Skeletal muscle satellite cell (primary cell): ENCODE measurements at regions not wholly inside any gene's neighbourhood (a gene's known extent, or its start where the extent isn't known, plus 50 kb on each side); places are given as distances from the start of the nearest gene placed in this dataset.
"Not testable (repeated sequence)": the region's sequence is repeated elsewhere in the genome, so short reads cannot be mapped to it uniquely, and the experiment has no call there.

ENCODE experiments used
- H3K27me3 ChIP-seq: 2 replicates; pipeline ENCODE4 v1.7.0; 2013; ENCODE audit warnings: low read length; ENCODE audit not compliant: control insufficient read depth, insufficient read depth
- H3K36me3 ChIP-seq: 2 replicates; pipeline ENCODE4 v1.7.0; 2013; ENCODE audit warnings: mild to moderate bottlenecking, control low read depth, low read length; ENCODE audit not compliant: insufficient read depth
- H3K4me1 ChIP-seq: 2 replicates; pipeline ENCODE4 v1.7.0; 2013; ENCODE audit warnings: low read length; ENCODE audit not compliant: control insufficient read depth, insufficient read depth
- H3K4me2 ChIP-seq: 2 replicates; pipeline ENCODE4 v1.7.0; 2013; ENCODE audit warnings: mild to moderate bottlenecking, low read length
- H3K4me3 ChIP-seq: 2 replicates; pipeline ENCODE4 v1.7.0; 2013; ENCODE audit warnings: low read length
- H3K9ac ChIP-seq: 2 replicates; pipeline ENCODE4 v1.7.0; 2013; ENCODE audit warnings: mild to moderate bottlenecking, low read depth, low read length, moderate library complexity
- H3K9me3 ChIP-seq: replicated peaks from 2 replicates; pipeline ENCODE4 v1.7.0; 2013; ENCODE audit warnings: mild to moderate bottlenecking, control low read depth, low read length

- peak overlapping the region; percentile 59 for H3K4me3 ChIP-seq
- H3K9me3 ChIP-seq, H3K4me1 ChIP-seq, H3K27me3 ChIP-seq, H3K36me3 ChIP-seq, H3K9ac ChIP-seq: not testable (repeated sequence)
- peak overlapping the region; percentile 80 for H3K4me2 ChIP-seq
Measured at GRCh38 chr7:32729335-32729675, 162.3 kb downstream of the KBTBD2 start.

DNA sequence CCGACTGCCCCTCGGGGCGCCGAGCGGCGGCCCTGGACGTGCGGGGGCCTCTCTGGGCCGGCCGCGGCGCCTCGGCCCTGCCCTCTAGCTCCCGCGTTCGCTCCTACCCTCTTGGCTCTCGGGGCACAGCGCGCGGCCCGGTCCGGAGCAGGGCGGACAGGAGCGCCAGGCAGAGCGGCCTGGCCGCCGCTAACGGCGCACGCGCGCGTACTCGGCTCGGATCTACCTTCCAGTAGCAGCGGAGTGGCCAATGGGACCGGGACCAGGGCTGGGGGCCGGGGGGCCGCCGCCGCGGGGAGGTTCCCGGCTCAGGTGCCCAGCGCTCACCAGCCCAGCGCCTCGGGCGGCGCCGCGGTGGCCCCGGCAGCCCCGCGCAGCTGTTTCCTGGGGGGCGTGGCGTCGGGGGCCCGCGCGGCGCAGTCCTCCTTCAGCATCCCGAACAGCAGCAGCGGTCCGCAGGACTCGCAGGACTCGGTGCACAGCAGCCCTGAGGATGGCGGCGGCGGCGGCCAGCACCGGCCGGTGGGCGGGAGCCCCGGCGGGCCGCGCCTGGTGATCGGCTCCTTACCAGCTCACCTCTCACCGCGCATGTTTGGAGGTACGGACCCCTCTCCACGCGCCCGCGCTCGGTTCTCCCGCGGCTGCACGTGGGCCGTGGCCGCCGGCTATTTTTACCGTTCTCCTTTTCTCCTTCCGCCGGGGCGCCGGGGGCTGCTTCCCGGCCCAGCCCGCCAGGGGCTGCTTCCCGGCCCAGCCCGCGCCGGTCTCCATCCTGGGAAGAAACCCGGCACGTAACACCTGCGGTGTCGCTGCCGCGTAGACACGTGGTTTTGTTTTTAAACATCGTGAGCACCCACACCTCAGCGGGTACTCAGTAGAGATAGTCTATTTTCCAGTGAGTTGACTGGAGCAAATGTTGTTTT is 162.9 kb downstream of the KBTBD2 start:
- H3K9me3 ChIP-seq, H3K4me1 ChIP-seq, H3K27me3 ChIP-seq, H3K36me3 ChIP-seq: not testable (repeated sequence)
- Histone ChIP-seq H3K4me2 (peak overlapping the region; percentile 80), H3K9ac (peak overlapping the region; percentile 84), H3K4me3 (peak overlapping the region; percentile 87)

- Histone ChIP-seq H3K4me2 (peak overlapping the region; percentile 80), H3K9ac (peak overlapping the region; percentile 84), H3K4me3 (peak overlapping the region; percentile 87)
- H3K9me3 ChIP-seq, H3K4me1 ChIP-seq, H3K36me3 ChIP-seq, H3K27me3 ChIP-seq: not testable (repeated sequence)
Measured at GRCh38 chr7:32727483-32728411, 163.8 kb downstream of the KBTBD2 start.

DNA sequence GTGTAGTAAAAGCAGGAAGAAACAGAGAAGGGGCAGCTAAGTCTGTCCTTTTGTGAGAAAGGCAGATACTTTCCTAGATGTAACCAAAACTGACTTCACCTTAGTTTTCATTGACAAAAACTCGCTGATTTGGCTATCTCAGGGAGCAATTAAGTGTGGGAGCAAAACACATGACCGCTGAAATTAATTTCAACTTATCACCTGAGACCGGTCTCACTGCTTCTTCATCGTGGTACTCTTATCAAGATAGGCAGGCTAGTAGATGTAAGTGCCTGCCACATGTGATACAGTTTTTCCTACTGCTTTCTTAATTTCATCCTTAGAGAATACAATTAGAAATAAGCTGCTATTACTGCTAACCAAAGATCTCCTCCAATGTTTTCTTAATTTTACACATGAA is 168.7 kb downstream of the KBTBD2 start:
- H3K27me3 ChIP-seq, H3K36me3 ChIP-seq, H3K4me1 ChIP-seq, H3K9me3 ChIP-seq, H3K4me3 ChIP-seq, H3K9ac ChIP-seq, H3K4me2 ChIP-seq: not testable (repeated sequence)

- Histone ChIP-seq H3K27me3 (no peaks in the 10 kb centered on the region), H3K4me3 (no peak overlapping the region), H3K4me2 (no peak overlapping the region), H3K4me1 (no peaks in the 10 kb centered on the region), H3K9ac (no peak overlapping the region), H3K36me3 (no peaks in the 10 kb centered on the region), H3K9me3 (no peaks in the 10 kb centered on the region)
Measured at GRCh38 chr7:32694182-32694581, 197.4 kb downstream of the KBTBD2 start.

DNA sequence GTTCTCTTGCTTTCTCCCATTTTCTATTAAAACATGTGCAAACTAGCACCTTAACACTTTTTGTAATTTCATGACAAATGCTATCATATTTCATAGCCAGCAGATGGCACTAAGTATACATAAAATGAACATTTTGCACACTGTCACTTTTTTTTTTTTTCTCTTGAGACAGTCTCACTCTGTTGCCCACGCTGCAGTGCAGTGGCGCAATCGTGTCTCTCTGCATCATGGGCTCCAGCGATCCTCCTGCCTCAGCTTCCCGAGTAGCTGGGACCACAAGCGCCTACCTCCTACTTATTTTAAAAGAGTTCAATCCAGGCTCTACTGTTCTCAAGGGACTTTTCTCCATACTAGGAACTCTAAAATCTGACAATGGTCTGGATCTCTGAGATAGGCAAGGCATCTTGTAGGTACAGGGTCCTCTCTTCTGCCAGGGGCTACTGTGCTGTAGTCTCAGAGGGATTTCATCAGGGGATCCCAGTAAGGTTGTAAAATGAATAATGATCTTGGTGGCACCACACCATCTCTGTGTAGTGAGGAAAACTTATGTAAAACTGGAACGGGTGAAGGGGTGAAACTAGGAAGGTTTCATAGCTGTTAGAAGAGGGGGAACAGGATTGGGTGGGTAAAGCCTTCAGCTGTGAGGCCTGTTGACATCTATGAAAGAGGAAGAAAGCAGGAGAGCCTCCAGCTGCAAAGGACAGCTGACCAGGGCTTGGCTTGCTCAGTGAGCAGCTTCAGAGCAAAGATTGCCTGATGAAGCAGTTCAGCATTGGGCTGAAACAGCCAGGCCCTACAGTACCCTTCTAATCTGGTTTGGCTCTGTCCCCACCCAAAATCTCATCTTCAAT is 196.9 kb downstream of the AVL9 start:
- H3K4me3 ChIP-seq, H3K9ac ChIP-seq, H3K4me1 ChIP-seq, H3K4me2 ChIP-seq, H3K36me3 ChIP-seq, H3K9me3 ChIP-seq, H3K27me3 ChIP-seq: not testable (repeated sequence)

DNA sequence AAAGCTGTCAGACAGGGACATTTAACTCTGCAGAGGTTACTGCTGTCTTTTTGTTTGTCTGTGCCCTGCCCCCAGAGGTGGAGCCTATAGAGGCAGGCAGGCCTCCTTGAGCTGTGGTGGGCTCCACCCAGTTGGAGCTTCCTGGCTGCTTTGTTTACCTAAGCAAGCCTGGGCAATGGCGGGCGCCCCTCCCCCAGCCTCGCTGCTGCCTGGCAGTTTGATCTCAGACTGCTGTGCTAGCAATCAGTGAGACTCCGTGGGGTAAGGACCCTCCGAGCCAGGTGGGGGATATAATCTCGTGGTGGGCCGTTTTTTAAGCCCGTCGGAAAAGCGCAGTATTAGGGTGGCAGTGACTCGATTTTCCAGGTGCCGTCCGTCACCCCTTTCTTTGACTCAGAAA is 192.8 kb downstream of the AVL9 start:
- not testable (repeated sequence) for H3K4me1 ChIP-seq, H3K4me2 ChIP-seq, H3K9me3 ChIP-seq, H3K27me3 ChIP-seq, H3K36me3 ChIP-seq, H3K9ac ChIP-seq, H3K4me3 ChIP-seq

DNA sequence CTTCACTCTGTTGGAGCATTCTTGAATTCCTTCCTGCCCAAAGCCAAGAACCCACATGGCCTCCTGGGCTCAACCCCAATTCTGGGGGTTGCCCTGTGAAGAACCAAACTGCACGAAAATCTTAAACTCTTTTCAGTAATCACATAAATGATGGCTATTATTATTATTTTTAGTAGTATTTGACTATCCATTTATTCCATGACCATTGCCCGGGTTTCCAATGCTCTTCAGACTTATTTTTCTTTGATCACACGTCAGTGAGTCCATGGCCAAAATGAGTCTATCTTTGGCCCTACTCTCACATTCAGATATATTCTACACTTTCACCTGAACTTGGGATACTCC is 185.9 kb downstream of the AVL9 start:
- H3K27me3 ChIP-seq, result no peaks in the 10 kb centered on the region

GRCh38 chr7:32680259-32681173 is 185.2 kb downstream of the AVL9 start:
- Histone ChIP-seq H3K36me3 (no peaks in the 10 kb centered on the region), H3K4me3 (no peak overlapping the region), H3K9me3 (no peaks in the 10 kb centered on the region), H3K27me3 (no peaks in the 10 kb centered on the region), H3K9ac (no peak overlapping the region), H3K4me1 (no peaks in the 10 kb centered on the region), H3K4me2 (no peak overlapping the region)

More for the DNA sequence above, 185.9 kb downstream of the AVL9 start:
- Histone ChIP-seq H3K4me1 (no peaks in the 10 kb centered on the region), H3K9ac (no peak overlapping the region), H3K4me3 (no peak overlapping the region), H3K4me2 (no peak overlapping the region), H3K9me3 (no peaks in the 10 kb centered on the region), H3K36me3 (no peaks in the 10 kb centered on the region)

GRCh38 chr7:32679192-32679591 is 183.9 kb downstream of the AVL9 start:
- no peak overlapping the region for H3K4me2 ChIP-seq
- no peaks in the 10 kb centered on the region for H3K36me3 ChIP-seq
- no peaks in the 10 kb centered on the region for H3K27me3 ChIP-seq
- no peaks in the 10 kb centered on the region for H3K4me1 ChIP-seq
- H3K4me3 ChIP-seq, result no peak overlapping the region
- no peak overlapping the region for H3K9ac ChIP-seq
- H3K9me3 ChIP-seq, result no peaks in the 10 kb centered on the region
